8988T (cell line): ENCODE measurements at regions not wholly inside any gene's neighbourhood (a gene's known extent, or its start where the extent isn't known, plus 50 kb on each side); places are given as distances from the start of the nearest gene placed in this dataset.
A peak's percentile ranks its signal among the peaks of the same experiment; 100 is the strongest.
"Not testable (repeated sequence)": the region's sequence is repeated elsewhere in the genome, so short reads cannot be mapped to it uniquely, and the experiment has no call there.

Experiments
- DNase-seq: peaks from one replicate; pipeline ENCODE4 v3.0.0; 2011

DNA sequence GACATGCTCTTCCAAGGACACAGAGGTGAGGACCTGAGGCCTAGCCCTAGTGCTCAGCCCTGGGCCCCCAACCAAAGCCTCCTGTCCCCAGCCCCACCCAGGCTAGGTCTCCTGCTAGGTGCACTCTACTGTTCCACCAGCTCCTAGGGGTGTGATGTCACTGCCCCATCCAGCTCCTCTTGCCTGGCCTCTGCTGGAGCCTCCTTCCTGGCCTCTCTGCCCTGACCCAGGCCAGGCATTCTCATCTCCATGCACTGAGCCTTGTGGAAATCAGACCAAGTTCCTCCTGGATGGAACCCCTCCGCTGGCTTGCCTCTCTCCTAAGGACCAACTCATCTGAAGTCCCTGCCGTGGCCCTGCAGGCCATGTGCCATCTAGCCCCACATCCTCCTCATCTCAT, 156.8 kb downstream of the INHBB start:
- no peak for DNase-seq

- DNase-seq, result no peak
These were observed 157.4 kb downstream of the INHBB start for GRCh38 chr2:120503206-120503792.

GRCh38 chr2:120503793-120504571, 158.0 kb downstream of the INHBB start:
- DNase-seq, result peak; percentile 40

GRCh38 chr2:120504936-120505705, 159.2 kb downstream of the INHBB start:
- DNase-seq, result no peak

GRCh38 chr2:120508567-120509041, 162.7 kb downstream of the INHBB start:
- DNase-seq, result no peak

DNA sequence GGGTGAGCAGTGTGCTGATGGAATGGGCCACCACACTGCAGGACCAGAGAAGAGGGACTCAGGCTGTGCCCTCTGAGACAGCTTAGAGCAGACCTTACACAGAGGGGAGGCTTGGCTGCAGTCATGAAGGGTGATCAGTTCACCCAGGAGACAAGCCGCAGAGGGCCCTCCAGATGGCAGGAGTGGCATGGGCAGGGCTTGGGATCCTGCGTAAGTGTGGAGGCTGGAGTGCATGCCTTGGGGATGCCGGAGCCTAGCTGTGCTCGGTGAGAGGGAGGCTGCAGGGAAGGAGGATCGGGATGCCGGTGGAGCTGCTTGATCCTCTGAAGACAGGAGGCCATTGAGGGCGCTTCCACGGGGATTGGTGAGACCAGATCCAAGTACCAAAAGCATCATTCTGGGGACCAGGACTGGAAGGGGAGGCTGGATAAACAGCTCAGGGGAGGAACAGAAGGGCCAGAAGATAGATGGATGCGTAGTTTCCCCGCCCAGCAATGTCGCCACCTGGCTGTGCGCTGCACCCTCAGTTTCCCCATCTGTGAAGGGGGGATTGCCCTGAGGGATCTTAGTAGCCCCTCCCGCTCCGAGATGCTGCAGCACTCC, 163.4 kb downstream of the INHBB start:
- no peak for DNase-seq

- no peak for DNase-seq
These were observed 164.2 kb downstream of the INHBB start for GRCh38 chr2:120509991-120510735.

- DNase-seq, result no peak
These were observed 164.9 kb downstream of the INHBB start for GRCh38 chr2:120510751-120511395.

DNA sequence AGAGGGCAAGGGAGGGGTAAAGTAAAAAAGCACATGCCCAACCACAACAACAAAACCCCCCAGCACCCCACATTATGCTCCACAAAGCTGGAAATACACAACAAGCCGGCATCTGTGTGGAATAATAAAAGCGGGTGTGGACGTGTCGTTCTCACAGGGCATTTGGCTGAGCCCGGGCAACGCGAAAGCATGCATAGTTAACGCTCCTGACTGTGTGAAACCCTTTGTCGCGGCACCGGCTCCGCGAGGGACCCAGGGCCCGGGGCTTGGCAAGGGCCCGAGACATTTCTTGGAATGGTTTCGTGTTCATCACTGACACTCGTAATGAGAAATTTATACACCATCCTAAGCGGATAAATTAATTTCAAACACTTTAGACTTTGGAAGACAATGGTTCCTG, 165.6 kb downstream of the INHBB start:
- DNase-seq, result no peak

GRCh38 chr2:120511947-120512710, 166.2 kb downstream of the INHBB start:
- no peak for DNase-seq

DNA sequence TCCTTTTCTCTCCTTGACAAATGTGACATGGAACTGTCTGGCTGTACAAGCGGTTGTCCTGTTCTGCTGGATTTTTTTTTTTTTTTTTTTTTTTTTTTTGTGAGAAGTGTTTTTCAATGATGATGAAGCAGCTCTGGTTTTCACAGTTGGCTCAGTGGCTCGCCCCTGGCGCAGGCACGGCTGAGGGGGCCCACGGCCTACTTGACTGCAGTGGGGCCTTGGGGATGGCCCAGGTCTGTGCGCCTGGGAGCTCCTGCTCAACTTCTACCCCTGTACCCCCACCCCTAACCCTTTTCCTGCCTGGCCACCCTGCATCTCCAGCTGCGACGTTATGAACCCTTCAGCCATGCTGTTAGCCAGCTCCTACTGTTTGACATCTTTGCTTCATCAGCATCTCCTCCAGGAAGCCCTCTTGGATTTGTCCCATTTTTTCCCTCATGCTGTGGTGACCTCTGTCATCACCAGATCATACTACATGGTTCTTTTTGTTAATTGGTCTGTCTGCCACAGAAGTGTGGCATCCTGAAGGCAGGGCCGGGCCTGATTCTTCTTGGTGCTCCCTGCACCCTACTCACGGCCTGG, 167.9 kb downstream of the INHBB start:
- no peak for DNase-seq

DNA sequence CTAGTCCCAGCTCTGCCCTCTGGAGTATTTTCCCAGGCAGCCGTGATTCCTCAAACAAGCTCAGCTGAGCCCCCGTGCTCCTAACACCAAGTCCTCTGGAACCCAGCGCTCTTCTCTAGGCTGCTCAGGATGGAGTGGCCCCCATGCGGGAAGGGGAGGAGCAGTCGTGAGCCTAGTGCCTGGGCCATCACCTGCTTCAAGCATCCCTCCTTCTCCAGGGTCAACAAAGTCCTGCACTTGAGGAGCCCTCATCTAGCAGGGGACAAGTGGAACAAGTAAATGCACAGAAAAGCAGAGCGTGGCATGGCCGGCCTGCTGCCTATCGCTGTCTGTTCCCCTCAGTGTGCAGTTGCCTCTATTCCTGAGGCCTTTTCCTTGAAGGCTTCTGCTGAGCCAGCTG, 168.6 kb downstream of the INHBB start:
- no peak for DNase-seq

GRCh38 chr2:120515066-120515758, 169.3 kb downstream of the INHBB start:
- not testable (repeated sequence) for DNase-seq

DNA sequence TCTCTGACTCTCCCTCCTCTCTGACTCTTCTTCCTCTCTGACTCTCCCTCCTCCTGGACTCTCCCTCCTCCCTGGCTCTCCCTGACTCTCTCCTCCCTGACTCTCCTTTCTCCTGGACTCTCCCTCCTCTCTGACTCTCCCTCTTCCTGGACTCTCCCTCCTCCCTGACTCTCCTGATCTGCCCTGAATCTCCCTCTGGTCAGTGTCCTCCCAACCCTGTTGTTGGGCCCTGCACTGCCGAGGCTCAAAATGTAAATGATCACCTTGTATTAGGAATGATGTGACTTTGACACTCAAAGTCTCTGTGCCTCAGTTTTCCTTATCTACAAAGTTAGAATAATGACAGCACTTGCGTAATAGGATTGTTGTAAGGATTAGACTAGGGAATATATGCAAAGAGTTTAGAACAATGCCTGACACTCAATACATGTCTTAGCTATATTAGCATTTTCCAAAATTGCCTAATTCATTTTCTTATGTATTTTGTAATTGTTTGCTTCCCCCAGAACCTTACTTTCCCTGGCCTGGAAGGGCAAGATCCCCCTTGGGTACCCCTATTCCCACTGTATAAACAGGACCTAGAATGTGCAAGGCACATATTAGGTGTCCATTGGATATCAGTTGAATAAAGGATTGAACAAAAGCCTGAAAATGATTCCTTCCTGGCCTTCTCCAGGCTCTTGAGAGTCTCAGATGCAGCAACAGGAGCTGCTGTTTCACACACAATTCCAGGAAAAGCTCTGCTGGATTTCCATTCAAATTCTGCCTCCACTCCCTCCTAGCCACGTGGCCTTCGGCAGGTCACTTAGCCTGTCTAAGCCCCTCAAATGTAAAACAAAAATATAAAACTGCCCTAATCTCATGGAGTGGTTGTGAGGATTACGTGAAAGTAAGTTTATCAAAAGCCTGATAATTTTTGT, 170.1 kb downstream of the INHBB start:
- DNase-seq, result no peak

DNA sequence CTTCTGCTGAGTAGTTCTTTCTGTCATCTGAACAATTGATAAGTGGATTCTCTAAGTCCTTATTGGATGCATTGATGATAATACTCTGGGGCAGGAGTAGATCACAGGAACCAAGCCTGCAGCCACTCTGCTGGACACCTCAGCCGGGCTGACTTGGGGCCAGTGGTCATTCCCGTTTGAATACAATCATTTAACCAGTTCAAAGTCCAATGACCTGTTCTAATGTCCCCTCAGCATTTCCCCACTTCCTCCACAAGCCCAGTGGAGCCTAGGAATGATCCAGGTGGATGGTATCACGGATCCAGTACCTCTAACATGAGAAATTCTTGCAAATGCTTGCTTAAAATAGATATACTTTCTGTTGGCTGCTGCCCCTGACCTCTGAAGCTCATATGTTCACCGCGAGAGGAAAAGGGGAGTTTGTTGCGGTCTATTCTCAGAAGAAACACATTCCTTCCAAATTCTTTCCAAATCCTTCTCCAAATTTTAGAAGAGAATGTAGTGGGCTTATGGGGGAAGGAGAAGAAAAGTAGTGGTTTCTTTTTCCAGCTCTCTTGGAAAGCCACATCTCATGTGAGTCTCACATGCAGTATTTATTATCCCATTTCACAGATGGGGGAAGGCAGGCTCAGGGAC, 170.9 kb downstream of the INHBB start:
- DNase-seq, result no peak

DNA sequence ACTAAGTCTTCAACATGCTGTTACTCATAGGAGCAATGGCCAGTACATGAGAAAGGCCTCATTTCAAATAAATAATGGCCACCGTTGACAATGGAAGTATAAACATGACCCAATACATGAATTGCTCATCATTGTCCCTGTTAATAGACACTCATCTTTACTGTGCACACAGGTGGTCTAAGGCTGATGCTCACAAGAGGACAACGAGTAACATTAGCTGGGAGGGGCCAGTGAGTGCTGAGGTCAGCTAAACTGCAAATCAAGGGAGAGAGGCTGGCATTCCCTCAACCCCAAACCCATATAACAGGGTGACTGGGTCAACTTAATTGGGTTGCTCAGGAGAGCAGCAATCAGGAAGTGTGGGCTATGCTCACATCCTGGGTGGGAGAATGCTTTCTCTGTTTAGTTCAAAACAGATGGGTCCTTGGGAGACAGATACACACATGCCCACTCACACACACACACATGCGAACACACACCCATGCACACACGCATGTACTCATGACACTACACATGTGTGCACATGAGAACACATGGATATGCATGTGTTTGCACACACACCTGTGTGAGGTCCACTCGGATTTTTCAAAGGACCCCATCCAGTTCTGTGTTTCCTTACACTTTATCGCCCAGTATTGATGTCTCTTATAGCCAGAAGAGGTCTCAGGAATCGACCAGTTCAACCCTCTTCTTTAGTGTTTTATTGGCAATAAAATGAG, 172.0 kb downstream of the INHBB start:
- no peak for DNase-seq

DNA sequence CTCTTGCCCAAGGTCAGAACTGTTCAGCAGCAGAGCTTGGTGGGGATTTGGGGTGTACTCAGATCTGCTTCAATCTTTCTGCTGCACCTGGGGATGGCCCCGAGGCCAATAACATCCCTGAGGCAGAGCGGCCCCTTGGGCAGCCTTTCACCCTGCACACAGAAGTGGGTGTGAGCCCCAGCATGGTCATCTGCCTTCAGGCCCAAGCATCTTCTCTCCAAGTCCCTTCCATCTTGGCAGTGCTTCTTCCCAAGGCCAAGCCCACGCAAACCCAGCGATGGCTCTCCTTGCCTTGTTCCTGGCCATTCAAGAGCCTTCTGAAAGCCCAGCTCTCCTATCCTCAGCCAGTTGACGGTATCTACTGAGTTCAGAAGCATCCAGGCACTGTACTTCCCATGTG, 172.9 kb downstream of the INHBB start:
- no peak for DNase-seq

DNA sequence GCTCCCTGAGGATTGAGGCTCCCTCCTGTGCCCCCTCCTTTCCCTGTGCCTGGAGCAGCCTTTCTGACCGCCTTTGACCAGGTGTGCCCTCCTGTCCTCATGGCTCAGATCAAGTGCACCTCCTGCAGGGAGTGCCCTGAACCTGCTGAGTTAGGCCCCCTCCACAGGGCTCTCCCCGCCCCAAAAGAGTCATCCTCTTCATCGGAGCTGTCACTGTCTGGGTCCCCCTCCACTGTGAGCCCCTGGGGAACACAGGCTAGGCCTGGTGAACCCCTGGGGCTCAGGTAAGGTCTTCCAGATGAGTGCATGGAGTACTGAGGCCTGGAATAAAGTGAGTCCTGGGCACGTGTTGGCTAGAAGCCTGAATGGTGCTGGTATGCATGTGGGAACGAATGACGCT, 173.5 kb downstream of the INHBB start:
- no peak for DNase-seq
